Hypothalamus (tissue), 51 donors: ENCODE measurements at regions not wholly inside any gene's neighbourhood (a gene's known extent, or its start where the extent isn't known, plus 50 kb on each side); places are given as distances from the start of the nearest gene placed in this dataset.

Source experiments
- DNase-seq, 51 donors: peaks; one replicate each; lab custom pipeline; 2025; lab: John Stamatoyannopoulos, UW

- DNase-seq, result no peak
These were observed 190.4 kb downstream of the MACC1 start for GRCh38 chr7:20026762-20027161.

GRCh38 chr7:20021831-20022230, 195.4 kb downstream of the MACC1 start:
- no peak for DNase-seq

- DNase-seq, result no peak
These were observed 196.1 kb downstream of the MACC1 start for GRCh38 chr7:20021066-20021465.

GRCh38 chr7:20019757-20020432, 197.3 kb downstream of the MACC1 start:
- DNase-seq, result no peak

- DNase-seq, result no peak
These were observed 200.5 kb downstream of the MACC1 start for GRCh38 chr7:20016669-20017068.

GRCh38 chr7:20013536-20013935, 203.6 kb downstream of the MACC1 start:
- no peak for DNase-seq

GRCh38 chr7:20012100-20012499, 205.1 kb downstream of the MACC1 start:
- no peak for DNase-seq

GRCh38 chr7:20010877-20011276, 206.3 kb downstream of the MACC1 start:
- no peak for DNase-seq

GRCh38 chr7:20007510-20007909, 209.7 kb downstream of the MACC1 start:
- DNase-seq, result no peak

GRCh38 chr7:20005081-20005480, 212.1 kb downstream of the MACC1 start:
- no peak for DNase-seq

GRCh38 chr7:19999681-20000080, 217.5 kb downstream of the MACC1 start:
- no peak for DNase-seq

GRCh38 chr7:19991936-19992335, 218.5 kb upstream of the TMEM196 start:
- DNase-seq, result no peak

GRCh38 chr7:19989906-19990305, 216.5 kb upstream of the TMEM196 start:
- no peak for DNase-seq

GRCh38 chr7:19988860-19989259, 215.4 kb upstream of the TMEM196 start:
- no peak for DNase-seq

- no peak for DNase-seq
These were observed 210.8 kb upstream of the TMEM196 start for GRCh38 chr7:19984231-19984632.

- peak in 3 of 51 donors; percentile 0 to 2 (median 1) for DNase-seq
These were observed 209.7 kb upstream of the TMEM196 start for GRCh38 chr7:19982841-19983835.

GRCh38 chr7:19973581-19973980, 200.2 kb upstream of the TMEM196 start:
- DNase-seq, result no peak

GRCh38 chr7:19972876-19973275, 199.5 kb upstream of the TMEM196 start:
- DNase-seq, result no peak

- DNase-seq, result no peak
These were observed 198.5 kb upstream of the TMEM196 start for GRCh38 chr7:19971956-19972355.

- DNase-seq, result no peak
These were observed 197.1 kb upstream of the TMEM196 start for GRCh38 chr7:19970514-19970913.

GRCh38 chr7:19969859-19970493, 196.6 kb upstream of the TMEM196 start:
- DNase-seq, result no peak
